HepG2 (cell line): ENCODE measurements at regions not wholly inside any gene's neighbourhood (a gene's known extent, or its start where the extent isn't known, plus 50 kb on each side); places are given as distances from the start of the nearest gene placed in this dataset.
"Not testable (repeated sequence)": the region's sequence is repeated elsewhere in the genome, so short reads cannot be mapped to it uniquely, and the experiment has no call there.

Experiments used
- ATAC-seq: fragments of 200-7000 bp; cut with Tn5 transposase; 3 replicates; pipeline ENCODE4 v1.9.1; 2020; ENCODE audit warnings: mild to moderate bottlenecking, moderate library complexity
- BruUV-seq: library from RNA; stranded (reverse); fragments of 400-500 nt; replicated peaks from 2 replicates; lab custom pipeline; 2021; lab: Mats Ljungman, UMichigan
- CTCF ChIA-PET: fragments of 300-600 bp; formaldehyde crosslinking; extraction: SDS; loops from one replicate; lab custom pipeline; 2021; ENCODE audit warnings: low total read pairs, inconsistent platforms, low intra/inter-chr PET ratio; lab: Yijun Ruan, JAX
- POLR2A ChIA-PET: fragments of 350-600 bp; sonication (Branson Sonifier 250); formaldehyde crosslinking; loops from one replicate; lab custom pipeline; 2020; ENCODE audit warnings: antibody characterized with exemption, inconsistent platforms; lab: Yijun Ruan, JAX
- DNase-seq: peaks from one replicate; pipeline ENCODE4 v3.0.0-alpha.2; 2015; ENCODE audit warnings: low spot score
- FAIRE-seq: peaks from 3 replicates; lab custom pipeline; 2011; peaks lifted over from hg19 to GRCh38; lab: Jason Lieb, UNC
- H2AFZ ChIP-seq: one replicate; pipeline ENCODE4 v1.6.1; 2011; ENCODE audit warnings: low read length, inconsistent platforms
- H3K27ac ChIP-seq: fragments of 300-600 bp; 3 replicates; pipeline ENCODE4 v1.8.0; 2011; ENCODE audit warnings: mixed run types, mild to moderate bottlenecking, mixed read lengths, low read length, inconsistent platforms; ENCODE audit not compliant: insufficient read depth; ENCODE audit errors: extremely low read length
- H3K27me3 ChIP-seq, 2 experiments: fragments of 200-600 bp in 1 of 2; 2 replicates in 1 of 2; 3 replicates in 1 of 2; pipeline versions ENCODE4 v1.6.0 to v1.8.0; 2011; ENCODE audit warnings: low read length in 2 of 2, mild to moderate bottlenecking in 2 of 2, moderate library complexity in 2 of 2, inconsistent platforms in 1 of 2; ENCODE audit not compliant: insufficient read depth in 2 of 2, control insufficient read depth in 1 of 2
- H3K36me3 ChIP-seq, 2 experiments: fragments of 200-600 bp in 1 of 2; replicated peaks in 1 of 2; 2 replicates in 1 of 2; 3 replicates in 1 of 2; pipeline versions ENCODE4 v1.5.1 to v1.8.0; 2011; ENCODE audit warnings: low read length in 2 of 2, inconsistent platforms in 1 of 2; ENCODE audit not compliant: insufficient read depth in 2 of 2, control insufficient read depth in 1 of 2
- H3K4me1 ChIP-seq: 2 replicates; pipeline ENCODE4 v1.5.1; 2012; ENCODE audit warnings: low read length, inconsistent platforms; ENCODE audit not compliant: insufficient read depth
- H3K4me2 ChIP-seq: 2 replicates; pipeline ENCODE4 v1.6.0; 2011; ENCODE audit warnings: low read depth, low read length, inconsistent platforms
- H3K4me3 ChIP-seq, 3 experiments: fragments of 200-600 bp in 1 of 3; sonication (generic), shearing (Covaris generic) in 1 of 3; replicated peaks in 1 of 3; 2 replicates each; pipeline ENCODE4 v1.5.1; 2011 to 2016; ENCODE audit warnings: low read length in 3 of 3, inconsistent platforms in 2 of 3, low read depth in 2 of 3, mild to moderate bottlenecking in 2 of 3, control low read depth in 1 of 3, mixed read lengths in 1 of 3; ENCODE audit not compliant: insufficient read depth in 1 of 3
- H3K79me2 ChIP-seq: one replicate; pipeline ENCODE4 v1.6.1; 2011; ENCODE audit warnings: low read length, inconsistent platforms; ENCODE audit not compliant: insufficient read depth
- H3K9ac ChIP-seq: 2 replicates; pipeline ENCODE4 v1.6.0; 2011; ENCODE audit warnings: mild to moderate bottlenecking, low read depth, low read length, inconsistent platforms; ENCODE audit not compliant: insufficient read depth
- H3K9me3 ChIP-seq: 2 replicates; pipeline ENCODE4 v1.5.1; 2012; ENCODE audit warnings: mild to moderate bottlenecking, low read length
- H4K20me1 ChIP-seq: 2 replicates; pipeline ENCODE4 v1.6.0; 2011; ENCODE audit warnings: inconsistent platforms, mild to moderate bottlenecking, low read length, moderate library complexity; ENCODE audit not compliant: insufficient read depth
- CBX2 ChIP-seq, 2 experiments: fragments of 200-600 bp in 1 of 2; sonication (generic); formaldehyde crosslinking in 1 of 2; IDR thresholded peaks; 2 replicates each; pipeline versions ENCODE4 v1.7.0 to v1.8.1; 2018 to 2022; ENCODE audit warnings: low read depth in 2 of 2, low read length in 1 of 2, mild to moderate bottlenecking in 1 of 2, missing genetic modification reagents in 1 of 2
- MIXL1 ChIP-seq: IDR thresholded peaks from 2 replicates; pipeline ENCODE4 v1.6.1; 2016
- POLR2G ChIP-seq: fragments of 200-400 bp; formaldehyde crosslinking; IDR thresholded peaks from 2 replicates; pipeline ENCODE4 v1.6.1; 2018; ENCODE audit warnings: mild to moderate bottlenecking, low read depth, low read length, moderate library complexity
- RFXANK ChIP-seq: IDR thresholded peaks from 2 replicates; pipeline ENCODE4 v1.6.1; 2016
- SNAPC2 ChIP-seq: sonication (generic); formaldehyde crosslinking; IDR thresholded peaks from 2 replicates; pipeline ENCODE4 v1.8.1; 2022; ENCODE audit warnings: mild to moderate bottlenecking, missing genetic modification reagents
- TSC22D2 ChIP-seq: sonication (generic); formaldehyde crosslinking; IDR thresholded peaks from 2 replicates; pipeline ENCODE4 v1.5.1; 2020; ENCODE audit warnings: missing genetic modification reagents, mild to moderate bottlenecking, borderline replicate concordance
- ZNF225 ChIP-seq: sonication (generic); formaldehyde crosslinking; IDR thresholded peaks from 2 replicates; pipeline ENCODE4 v1.4.0; 2020; ENCODE audit warnings: mild to moderate bottlenecking, missing genetic modification reagents
- ZNF230 ChIP-seq: sonication (generic); formaldehyde crosslinking; IDR thresholded peaks from 2 replicates; pipeline ENCODE4 v1.4.0; 2020; ENCODE audit warnings: mild to moderate bottlenecking, missing genetic modification reagents
- ZNF263 ChIP-seq: sonication (generic); formaldehyde crosslinking; IDR thresholded peaks from 2 replicates; pipeline ENCODE4 v1.4.0; 2020; ENCODE audit warnings: missing genetic modification reagents
- ZNF652 ChIP-seq: IDR thresholded peaks from 2 replicates; pipeline ENCODE4 v1.6.1; 2016; ENCODE audit warnings: low read depth, borderline replicate concordance
- ZNF773 ChIP-seq: sonication (generic); formaldehyde crosslinking; IDR thresholded peaks from 2 replicates; pipeline ENCODE4 v1.4.0; 2020; ENCODE audit warnings: missing genetic modification reagents, borderline replicate concordance
- ZNF781 ChIP-seq: sonication (generic); formaldehyde crosslinking; IDR thresholded peaks from 2 replicates; pipeline ENCODE4 v1.5.1; 2020; ENCODE audit warnings: borderline replicate concordance, mild to moderate bottlenecking, missing genetic modification reagents; ENCODE audit errors: not compliant biosample characterization
- WGBS: methylation state at CpG from one replicate; pipeline ENCODE4 v1.1.6; 2017; ENCODE audit warnings: low lambda C conversion rate; 5-methylcytosine and 5-hydroxymethylcytosine counted together
- in situ Hi-C: cut with HindIII; loops from 2 replicates; pipeline ENCODE4 v1.10.0; 2017; ENCODE audit warnings: low pct_unique_long_range_greater_than_20kb; ENCODE audit not compliant: extremely low pct_ligation_motif_present
- intact Hi-C: fragments of 100-400 bp; cut with micrococcal nuclease; formaldehyde crosslinking; loops from one replicate; pipeline ENCODE4 v1.10.0; 2022; ENCODE audit not compliant: unreplicated experiment
- TF ChIP-seq, protein P1 (sequence below): sonication (generic); formaldehyde crosslinking; IDR thresholded peaks from 2 replicates; pipeline ENCODE4 v1.5.1; 2020; ENCODE audit warnings: mild to moderate bottlenecking, missing genetic modification reagents

DNA sequence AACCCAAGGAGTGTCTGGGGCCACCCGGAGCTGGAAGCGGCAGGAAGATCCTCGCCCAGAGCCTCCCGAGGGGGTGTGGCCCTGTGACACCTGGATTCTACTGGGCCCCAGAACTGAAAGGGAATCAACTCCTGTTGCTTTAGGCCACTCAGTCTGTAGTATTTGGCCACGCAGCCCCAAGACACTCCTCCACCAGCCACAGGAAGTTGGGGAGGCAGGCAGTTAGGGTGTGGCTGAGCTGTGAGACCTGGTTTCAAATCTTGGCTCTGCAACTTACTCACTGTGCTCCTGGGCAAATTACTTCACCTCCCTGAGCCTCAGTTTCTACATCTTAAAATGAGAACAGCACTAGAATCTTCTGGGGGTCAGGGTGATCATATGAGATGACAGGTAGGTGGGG, 119.8 kb upstream of the PPP1R26 start (continued):
- no peak for TF ChIP-seq ZNF230 (CRISPR knock-in tag)
- no peak for TF ChIP-seq CBX2 (IDR thresholded peaks at IDR 0.05; ENCODE audit: low read depth, low read length)
- TF ChIP-seq CBX2 (CRISPR knock-in tag; IDR thresholded peaks at IDR 0.05; ENCODE audit: low read depth): no peak
- no peak for TF ChIP-seq ZNF263 (CRISPR knock-in tag)
- TF ChIP-seq MIXL1 (CRISPR knock-in tag): no peak

DNA sequence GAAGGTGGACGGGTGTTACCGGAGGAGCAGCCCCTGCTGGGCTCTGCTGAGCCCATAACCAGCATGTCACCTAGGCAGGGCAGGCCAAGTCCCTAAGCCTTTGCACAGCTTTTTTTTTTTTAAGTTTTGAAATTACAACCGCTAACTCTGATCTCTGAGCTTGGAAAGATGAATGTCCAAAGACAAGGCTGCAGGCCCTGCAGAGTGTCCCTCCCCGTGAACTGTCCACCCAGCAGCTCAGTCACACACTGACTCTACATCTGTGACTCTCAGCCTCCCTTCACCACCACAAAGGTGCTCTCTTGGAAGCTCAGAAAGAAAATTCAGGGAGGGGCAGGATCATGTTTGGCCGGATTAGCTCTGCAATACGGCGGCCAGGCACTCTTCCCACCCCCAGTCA, 119.0 kb upstream of the PPP1R26 start:
- 12% methylated on average over 6 of the region's 7 CpGs for WGBS
- H3K4me3 ChIP-seq: no peak overlapping the region
- no peaks in the 10 kb centered on the region for H3K79me2 ChIP-seq
- intact Hi-C loops: no loop called here
- no peaks in the 10 kb centered on the region for H3K9me3 ChIP-seq
- ATAC-seq: no peak
- no peaks in the 10 kb centered on the region for H3K4me1 ChIP-seq
- no peak overlapping the region for H3K4me2 ChIP-seq
- BruUV-seq: no TSS peak
- no peaks in the 10 kb centered on the region for H4K20me1 ChIP-seq
- H2AFZ ChIP-seq: no peak overlapping the region
- ChIA-PET POLR2A (no interaction called here), CTCF (no interaction called here)
- no peak overlapping the region for H3K27ac ChIP-seq
- no peak overlapping the region for H3K9ac ChIP-seq
- FAIRE-seq: no peak
- peaks cover 8 to 49% of the 10 kb centered on the region in 2 experiments; a peak in 3 of 5 replicates for H3K27me3 ChIP-seq
- in situ Hi-C loops: no loop called here
- no peaks in the 10 kb centered on the region for H3K36me3 ChIP-seq
- no peak for TF ChIP-seq RFXANK
- TF ChIP-seq ZNF781 (CRISPR knock-in tag): no peak
- no peak for TF ChIP-seq ZNF225 (CRISPR knock-in tag)
- no peak for TF ChIP-seq ZNF773 (CRISPR knock-in tag)
- TF ChIP-seq, protein P1, sequence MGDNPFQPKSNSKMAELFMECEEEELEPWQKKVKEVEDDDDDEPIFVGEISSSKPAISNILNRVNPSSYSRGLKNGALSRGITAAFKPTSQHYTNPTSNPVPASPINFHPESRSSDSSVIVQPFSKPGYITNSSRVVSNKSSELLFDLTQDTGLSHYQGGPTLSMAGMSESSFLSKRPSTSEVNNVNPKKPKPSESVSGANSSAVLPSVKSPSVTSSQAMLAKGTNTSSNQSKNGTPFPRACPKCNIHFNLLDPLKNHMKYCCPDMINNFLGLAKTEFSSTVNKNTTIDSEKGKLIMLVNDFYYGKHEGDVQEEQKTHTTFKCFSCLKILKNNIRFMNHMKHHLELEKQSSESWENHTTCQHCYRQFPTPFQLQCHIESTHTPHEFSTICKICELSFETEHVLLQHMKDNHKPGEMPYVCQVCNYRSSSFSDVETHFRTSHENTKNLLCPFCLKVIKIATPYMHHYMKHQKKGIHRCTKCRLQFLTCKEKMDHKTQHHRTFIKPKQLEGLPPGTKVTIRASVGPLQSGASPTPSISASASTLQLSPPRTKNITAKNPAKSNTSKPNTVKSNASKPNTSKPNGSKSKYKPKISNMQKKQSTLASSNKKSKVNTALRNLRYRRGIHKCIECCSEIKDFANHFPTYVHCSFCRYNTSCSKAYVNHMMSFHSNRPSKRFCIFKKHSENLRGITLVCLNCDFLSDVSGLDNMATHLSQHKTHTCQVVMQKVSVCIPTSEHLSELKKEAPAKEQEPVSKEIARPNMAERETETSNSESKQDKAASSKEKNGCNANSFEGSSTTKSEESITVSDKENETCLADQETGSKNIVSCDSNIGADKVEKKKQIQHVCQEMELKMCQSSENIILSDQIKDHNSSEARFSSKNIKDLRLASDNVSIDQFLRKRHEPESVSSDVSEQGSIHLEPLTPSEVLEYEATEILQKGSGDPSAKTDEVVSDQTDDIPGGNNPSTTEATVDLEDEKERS (CRISPR knock-in tag): no peak
- TF ChIP-seq TSC22D2 (CRISPR knock-in tag): no peak
- TF ChIP-seq SNAPC2: no peak
- TF ChIP-seq ZNF652 (CRISPR knock-in tag): no peak
- TF ChIP-seq POLR2G: no peak
- TF ChIP-seq, all 625 proteins: peak for 0
- DNase-seq: no peak

DNA sequence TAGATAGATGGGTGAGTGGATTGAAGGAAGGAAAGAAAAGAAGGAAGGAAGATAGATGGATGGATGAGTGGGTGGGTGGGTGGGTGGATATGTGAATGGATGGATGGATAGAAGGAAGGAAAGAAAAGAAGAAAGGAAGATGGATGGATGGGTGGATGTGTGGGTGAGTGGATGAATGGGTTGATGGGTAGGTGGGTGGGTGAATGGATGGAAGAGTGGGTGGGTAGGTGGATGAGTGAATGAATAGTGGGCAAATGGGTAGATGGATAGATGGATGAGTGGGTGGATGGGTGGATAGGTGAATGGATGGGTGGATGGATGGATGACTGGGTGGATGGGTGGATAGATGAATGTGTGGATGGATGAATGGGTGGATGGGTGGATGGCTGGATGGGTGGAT, 117.9 kb upstream of the PPP1R26 start:
- intact Hi-C loops, DNase-seq, H3K9ac ChIP-seq, H4K20me1 ChIP-seq, H3K4me2 ChIP-seq, H3K36me3 ChIP-seq, in situ Hi-C loops, BruUV-seq, ATAC-seq, H3K4me3 ChIP-seq, H3K79me2 ChIP-seq, H3K27ac ChIP-seq, POLR2A ChIA-PET, H3K4me1 ChIP-seq, H3K9me3 ChIP-seq, H2AFZ ChIP-seq, CTCF ChIA-PET: not testable (repeated sequence)
- peaks cover 8 to 39% of the 10 kb centered on the region in 2 experiments; a peak in 3 of 5 replicates for H3K27me3 ChIP-seq
- FAIRE-seq: peak; percentile 23
